T follicular helper cell (primary cell): ENCODE measurements at regions not wholly inside any gene's neighbourhood (a gene's known extent, or its start where the extent isn't known, plus 50 kb on each side); places are given as distances from the start of the nearest gene placed in this dataset.
"Not testable (repeated sequence)": the region's sequence is repeated elsewhere in the genome, so short reads cannot be mapped to it uniquely, and the experiment has no call there.

Experiments used
- DNase-seq: peaks from one replicate; pipeline ENCODE4 v3.0.0-alpha.2; 2020; ENCODE audit warnings: low read depth

- no peak for DNase-seq
Observed at GRCh38 chr3:159726231-159726964, 262.2 kb upstream of the IL12A start.

- DNase-seq: no peak
Observed at GRCh38 chr3:159727506-159727905, 261.1 kb upstream of the IL12A start.

GRCh38 chr3:159731254-159731653 lies 257.4 kb upstream of the IL12A start:
- DNase-seq: no peak

DNA sequence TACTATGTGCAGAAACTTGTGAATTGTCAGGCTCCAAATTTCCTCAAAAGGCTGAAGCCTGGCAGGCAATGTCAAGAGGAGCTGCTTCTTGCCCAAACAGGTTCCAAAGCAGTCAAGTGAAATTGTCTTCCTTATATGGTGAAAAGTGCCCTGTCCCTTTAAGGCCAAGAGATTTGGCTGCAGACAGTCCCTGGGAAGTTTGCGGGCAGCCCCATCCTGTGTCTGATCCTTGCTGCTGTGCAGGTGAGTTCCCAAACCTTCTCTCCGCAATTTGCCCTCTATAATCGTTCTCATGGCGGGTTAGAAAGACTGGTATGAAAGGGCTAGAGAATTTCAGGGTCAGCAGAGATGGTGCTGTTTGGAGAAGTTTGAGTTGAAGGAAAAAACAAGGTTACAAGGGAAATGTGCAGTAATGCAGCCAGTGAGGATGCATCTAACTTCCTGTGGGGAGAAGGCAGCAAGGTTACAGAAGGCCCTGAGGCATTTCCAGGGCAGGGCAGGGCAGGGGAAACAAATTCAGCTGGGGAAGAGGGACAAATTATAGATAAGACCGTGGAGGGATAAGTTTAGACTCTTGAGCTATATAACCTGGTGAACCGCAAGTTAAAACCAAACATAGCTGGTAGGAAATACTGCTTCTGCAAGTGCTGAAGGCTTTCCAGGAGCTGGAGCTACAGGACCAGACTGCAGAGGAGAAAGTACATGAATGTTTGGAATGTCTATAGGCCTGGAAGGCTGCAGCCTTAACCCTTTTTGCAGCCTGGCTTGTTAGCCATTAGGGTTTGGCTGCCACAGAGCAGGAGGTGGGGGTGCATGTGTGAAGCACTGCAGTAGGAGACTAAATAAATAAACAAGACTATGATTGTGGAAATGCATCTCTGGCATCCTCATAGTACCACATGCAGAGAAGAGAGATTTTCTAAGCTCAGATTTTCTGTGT lies 256.2 kb upstream of the IL12A start:
- DNase-seq: no peak

DNA sequence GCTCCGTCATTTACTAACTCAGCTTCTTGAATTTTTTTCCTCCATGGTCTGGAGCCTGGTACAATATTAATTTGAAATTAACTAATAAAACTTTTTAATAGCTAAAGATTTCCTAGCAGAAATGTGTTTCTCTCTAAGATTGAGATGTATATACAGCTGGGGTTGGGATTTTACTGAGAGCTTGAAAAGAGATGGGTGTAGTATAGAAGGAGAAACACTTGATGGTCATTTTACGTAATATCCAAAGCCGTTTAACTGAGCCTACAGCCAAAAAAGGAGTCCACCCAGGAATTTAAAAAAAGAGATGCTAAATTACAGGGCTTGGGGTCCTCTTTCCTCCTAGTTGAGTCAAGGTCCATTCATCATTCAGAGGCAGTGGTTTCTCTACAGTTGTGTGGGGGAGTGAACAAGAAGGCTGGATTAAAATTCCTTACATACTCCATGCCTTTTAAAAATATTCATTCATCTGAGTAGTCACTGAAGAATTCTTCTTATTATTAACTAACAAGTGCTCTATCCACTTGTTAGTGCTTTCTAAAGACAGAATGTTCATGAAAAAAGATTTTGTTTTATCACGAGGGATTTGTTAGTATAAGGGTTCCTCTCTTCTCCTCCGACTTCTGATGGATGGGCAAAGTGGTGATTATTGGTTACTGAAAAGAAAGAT lies 255.3 kb upstream of the IL12A start:
- DNase-seq: no peak

- no peak for DNase-seq
Observed at GRCh38 chr3:159734681-159735080, 254.0 kb upstream of the IL12A start.

DNA sequence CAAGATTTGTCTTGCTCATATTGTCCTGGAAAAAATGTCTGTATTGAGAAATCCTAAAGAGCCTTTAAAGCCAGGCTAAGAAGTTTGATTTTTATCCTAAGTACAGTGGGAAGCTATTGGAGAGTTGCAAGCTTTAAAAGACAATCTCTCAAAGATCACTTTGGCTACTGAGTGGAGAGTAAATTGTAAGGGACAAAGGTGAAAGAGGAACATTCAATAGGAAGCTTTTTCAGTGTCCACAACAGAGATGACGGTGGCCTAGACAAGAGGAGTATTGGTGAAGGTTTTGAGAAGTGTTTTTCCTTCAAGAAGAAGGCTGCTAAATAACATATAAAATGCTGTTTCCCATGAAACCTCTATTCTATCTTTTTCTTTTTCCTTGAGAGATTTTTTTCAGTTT lies 249.5 kb upstream of the IL12A start:
- no peak for DNase-seq

GRCh38 chr3:159739969-159740368 lies 248.7 kb upstream of the IL12A start:
- DNase-seq: no peak

GRCh38 chr3:159741281-159741680 lies 247.4 kb upstream of the IL12A start:
- no peak for DNase-seq

GRCh38 chr3:159748425-159748824 lies 240.2 kb upstream of the IL12A start:
- DNase-seq: no peak

DNA sequence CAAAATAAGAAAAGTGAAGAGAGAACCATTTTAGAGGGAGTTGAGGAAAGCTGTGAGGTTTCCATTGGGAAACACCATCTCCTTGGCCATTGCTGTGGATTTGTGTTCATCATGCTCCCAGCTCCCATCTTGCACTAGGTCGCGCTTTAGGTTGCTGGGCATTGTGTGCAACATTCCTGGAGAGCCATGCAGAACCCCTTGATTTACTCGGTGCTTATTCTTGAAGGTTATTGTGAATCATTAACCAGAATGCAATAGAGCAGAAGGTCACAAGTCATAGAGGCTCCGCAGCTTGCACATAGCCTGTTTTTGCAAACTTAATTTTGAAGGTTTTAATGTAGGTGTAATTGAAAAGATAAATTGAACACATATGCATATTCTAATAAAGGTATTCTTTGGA lies 239.2 kb upstream of the IL12A start:
- DNase-seq: no peak

- DNase-seq: no peak
Observed at GRCh38 chr3:159751146-159751545, 237.5 kb upstream of the IL12A start.

- no peak for DNase-seq
Observed at GRCh38 chr3:159751752-159752151, 236.9 kb upstream of the IL12A start.

GRCh38 chr3:159756279-159757207 lies 232.1 kb upstream of the IL12A start:
- DNase-seq: not testable (repeated sequence)

GRCh38 chr3:159757341-159758060 lies 231.1 kb upstream of the IL12A start:
- DNase-seq: no peak

DNA sequence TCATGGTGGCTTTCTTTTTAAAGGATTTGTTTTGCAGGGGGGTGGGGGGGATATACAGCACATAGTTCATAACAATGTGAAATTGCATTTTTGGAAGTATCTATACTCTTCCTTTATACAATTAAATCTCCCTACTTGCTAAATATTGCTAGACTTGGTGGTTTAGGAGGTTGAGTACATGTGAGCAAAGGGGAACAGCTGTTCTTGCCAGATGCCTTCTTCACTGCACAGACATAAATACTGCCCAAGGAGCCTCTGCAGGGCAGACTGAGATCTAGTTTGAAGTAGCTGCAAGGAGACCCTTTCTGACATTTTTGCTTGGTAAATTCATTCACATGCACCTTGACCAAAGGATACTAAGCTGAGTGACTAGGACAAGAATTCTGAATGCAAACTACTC lies 228.6 kb upstream of the IL12A start:
- DNase-seq: no peak

GRCh38 chr3:159761369-159761768 lies 227.3 kb upstream of the IL12A start:
- DNase-seq: no peak

DNA sequence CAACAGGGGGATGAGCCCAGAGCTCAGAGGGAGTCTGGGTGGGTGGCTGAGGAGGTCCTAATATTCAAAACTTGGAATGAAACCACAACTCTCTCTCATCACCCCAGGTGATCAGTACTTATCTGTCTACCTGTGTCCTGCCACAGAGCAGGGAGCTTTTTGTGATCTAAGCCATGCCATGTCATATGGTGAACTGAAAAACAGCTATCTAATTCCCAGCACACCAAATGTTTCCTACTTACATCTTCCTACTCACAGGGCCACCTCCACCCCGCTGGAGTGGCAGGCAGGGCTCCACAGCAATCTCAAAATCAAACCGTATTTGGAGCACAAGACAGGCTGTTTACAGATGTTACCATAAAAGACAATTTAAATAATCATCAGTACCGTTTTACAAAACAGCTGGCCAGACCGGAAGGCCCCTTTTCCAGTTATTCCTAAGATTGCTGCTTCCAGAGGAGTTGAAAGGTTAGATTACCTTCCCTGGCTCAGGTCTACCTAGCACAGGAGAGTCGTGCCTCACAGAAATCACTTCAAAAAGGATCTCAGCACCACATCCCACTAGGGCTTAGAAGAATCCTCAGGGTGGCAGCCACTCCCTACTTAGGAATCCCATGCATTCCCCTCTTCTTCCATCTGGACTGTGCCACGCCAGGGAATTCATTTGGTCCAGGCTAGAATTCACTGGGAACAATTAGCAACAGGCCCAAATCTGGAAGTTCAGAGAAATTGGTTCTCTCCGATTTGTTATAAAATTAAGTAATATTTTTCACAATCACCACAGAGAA lies 226.6 kb upstream of the IL12A start:
- no peak for DNase-seq

GRCh38 chr3:159763011-159763601 lies 225.5 kb upstream of the IL12A start:
- no peak for DNase-seq
